ENCODE measurements at regions not wholly inside any gene's neighbourhood (a gene's known extent, or its start where the extent isn't known, plus 50 kb on each side); places are given as distances from the start of the nearest gene placed in this dataset.

- ChIA-PET POLR2A (no interaction called here), CTCF (ENCODE audit: unreplicated experiment) (no interaction called here)
- H3K9me3 ChIP-seq (ENCODE audit: low read length): no peaks in the 10 kb centered on the region
- H3K27ac ChIP-seq (ENCODE audit: low read depth, low read length, poor library complexity, severe bottlenecking): no peak overlapping the region
- DNase-seq (ENCODE audit: low spot score): no peak
- intact Hi-C loops (cut with micrococcal nuclease; ENCODE audit: unreplicated experiment): no loop called here
- no peaks in the 10 kb centered on the region for H3K36me3 ChIP-seq (ENCODE audit: insufficient read depth, low read length)
- H3K4me1 ChIP-seq (ENCODE audit: insufficient read depth, low read length, poor library complexity, severe bottlenecking): peaks cover 12% of the 10 kb centered on the region
- no peak overlapping the region for H3K4me2 ChIP-seq (ENCODE audit: low read length)
- no peak for TF ChIP-seq CTCF (conservative IDR thresholded peaks at IDR 0.05; ENCODE audit: low read length)
- no peak for TF ChIP-seq EZH2phosphoT487 (IDR thresholded peaks at IDR 0.05; ENCODE audit: borderline replicate concordance, low read depth, low read length)
- no peaks in the 10 kb centered on the region for H3K9me2 ChIP-seq (ENCODE audit: insufficient read depth, low read length)
- no peak overlapping the region for H3K4me3 ChIP-seq (ENCODE audit: low read depth, low read length, poor library complexity, severe bottlenecking)
- no TSS peak for BruUV-seq (replicated peaks)
- H2AFZ ChIP-seq (ENCODE audit: low read length): no peak overlapping the region
- H3K79me2 ChIP-seq (ENCODE audit: insufficient read depth, low read depth, low read length): no peaks in the 10 kb centered on the region
- no peaks in the 10 kb centered on the region for H4K20me1 ChIP-seq (ENCODE audit: insufficient read depth, low read length)
Measured at GRCh38 chr9:1938135-1938534, 77.0 kb upstream of the SMARCA2 start.

- H3K79me2 ChIP-seq (ENCODE audit: insufficient read depth, low read depth, low read length): no peaks in the 10 kb centered on the region
Measured at GRCh38 chr9:1938675-1939170, 76.4 kb upstream of the SMARCA2 start.

More at GRCh38 chr9:1938675-1939170, 76.4 kb upstream of the SMARCA2 start:
- H3K4me2 ChIP-seq (ENCODE audit: low read length): 0 out of 2 replicates have a peak overlapping the region, but pooled peaks have one; percentile 22
- TF ChIP-seq CTCF (conservative IDR thresholded peaks at IDR 0.05; ENCODE audit: low read length) (no peak), EZH2phosphoT487 (IDR thresholded peaks at IDR 0.05; ENCODE audit: borderline replicate concordance, low read depth, low read length) (no peak)
- no peaks in the 10 kb centered on the region for H3K9me3 ChIP-seq (ENCODE audit: low read length)
- no peak overlapping the region for H3K27ac ChIP-seq (ENCODE audit: low read depth, low read length, poor library complexity, severe bottlenecking)
- no peak for DNase-seq (ENCODE audit: low spot score)
- intact Hi-C loops (cut with micrococcal nuclease; ENCODE audit: unreplicated experiment): no loop called here
- CTCF ChIA-PET (ENCODE audit: unreplicated experiment): no interaction called here
- no peaks in the 10 kb centered on the region for H3K36me3 ChIP-seq (ENCODE audit: insufficient read depth, low read length)
- no peaks in the 10 kb centered on the region for H4K20me1 ChIP-seq (ENCODE audit: insufficient read depth, low read length)
- no peaks in the 10 kb centered on the region for H3K9me2 ChIP-seq (ENCODE audit: insufficient read depth, low read length)
- POLR2A ChIA-PET: no interaction called here
- no TSS peak for BruUV-seq (replicated peaks)
- H2AFZ ChIP-seq (ENCODE audit: low read length): no peak overlapping the region
- peaks cover 12% of the 10 kb centered on the region for H3K4me1 ChIP-seq (ENCODE audit: insufficient read depth, low read length, poor library complexity, severe bottlenecking)
- H3K4me3 ChIP-seq (ENCODE audit: low read depth, low read length, poor library complexity, severe bottlenecking): no peak overlapping the region

All from OCI-LY7 (cell line).